Endothelial cell of umbilical vein (primary cell): ENCODE measurements at regions not wholly inside any gene's neighbourhood (a gene's known extent, or its start where the extent isn't known, plus 50 kb on each side); places are given as distances from the start of the nearest gene placed in this dataset.

Experiments used
- BruUV-seq: library from RNA; stranded (reverse); fragments of 400-500 nt; replicated peaks from 2 replicates; lab custom pipeline; 2021; lab: Mats Ljungman, UMichigan
- CTCF ChIA-PET: fragments of 300-600, 350-600 bp; sonication (Branson Sonifier 250); formaldehyde crosslinking; loops from one replicate; lab custom pipeline; 2021; ENCODE audit warnings: antibody characterized with exemption, inconsistent platforms; lab: Charles Lee
- POLR2A ChIA-PET: fragments of 300-600, 350-600 bp; sonication (Branson Sonifier 250); formaldehyde crosslinking; loops from one replicate; lab custom pipeline; 2021; ENCODE audit warnings: antibody characterized with exemption, inconsistent platforms; lab: Charles Lee
- DNase-seq: peaks from one replicate; pipeline ENCODE4 v3.0.0-alpha.2; 2011; ENCODE audit warnings: low read depth, low spot score
- FAIRE-seq: peaks from 2 replicates; lab custom pipeline; 2011; peaks lifted over from hg19 to GRCh38; lab: Jason Lieb, UNC
- H2AFZ ChIP-seq: 2 replicates; pipeline ENCODE4 v1.6.0; 2012; ENCODE audit warnings: low read depth, low read length, control low read depth, inconsistent platforms
- H3K27ac ChIP-seq: 2 replicates; pipeline ENCODE4 v1.5.1; 2011; ENCODE audit warnings: low read depth, mild to moderate bottlenecking, control low read depth, low read length, moderate library complexity; ENCODE audit not compliant: insufficient read depth
- H3K27me3 ChIP-seq, 2 experiments: 2 replicates each; pipeline versions ENCODE4 v1.6.0 to v1.6.1; 2011; ENCODE audit warnings: low read length in 2 of 2, mixed read lengths in 1 of 2; ENCODE audit not compliant: control insufficient read depth in 2 of 2, insufficient read depth in 2 of 2
- H3K36me3 ChIP-seq, 2 experiments: 2 replicates in 1 of 2; 3 replicates in 1 of 2; pipeline ENCODE4 v1.5.1; 2011; ENCODE audit warnings: low read length in 2 of 2, mild to moderate bottlenecking in 1 of 2, moderate library complexity in 1 of 2; ENCODE audit not compliant: control insufficient read depth in 2 of 2, insufficient read depth in 2 of 2; ENCODE audit errors: extremely low read depth in 1 of 2
- H3K4me1 ChIP-seq: 3 replicates; pipeline ENCODE4 v1.5.1; 2011; ENCODE audit warnings: mild to moderate bottlenecking, low read length; ENCODE audit not compliant: control insufficient read depth, insufficient read depth; ENCODE audit errors: extremely low read depth
- H3K4me2 ChIP-seq: 2 replicates; pipeline ENCODE4 v1.6.1; 2011; ENCODE audit warnings: low read length, control low read depth, mixed read lengths; ENCODE audit not compliant: insufficient read depth
- H3K4me3 ChIP-seq, 3 experiments: fragments of 200-600 bp in 1 of 3; sonication (generic), shearing (Covaris generic) in 1 of 3; replicated peaks in 1 of 3; 2 replicates each; pipeline ENCODE4 v1.5.1; 2011 to 2016; ENCODE audit warnings: control low read depth in 3 of 3, low read length in 3 of 3, mild to moderate bottlenecking in 2 of 3, inconsistent platforms in 1 of 3, low read depth in 1 of 3, moderate library complexity in 1 of 3; ENCODE audit not compliant: insufficient read depth in 1 of 3
- H3K79me2 ChIP-seq: 2 replicates; pipeline ENCODE4 v1.6.0; 2012; ENCODE audit warnings: low read length, inconsistent platforms; ENCODE audit not compliant: control insufficient read depth, insufficient read depth
- H3K9ac ChIP-seq: replicated peaks from 2 replicates; pipeline ENCODE3; 2011; ENCODE audit warnings: low read length, control low read depth; ENCODE audit not compliant: insufficient read depth; ENCODE audit errors: extremely low read depth
- H3K9me1 ChIP-seq: replicated peaks from 3 replicates; pipeline ENCODE4 v1.6.0; 2011; ENCODE audit warnings: mild to moderate bottlenecking, low read length; ENCODE audit not compliant: control insufficient read depth, insufficient read depth; ENCODE audit errors: extremely low read depth
- H3K9me3 ChIP-seq: replicated peaks from 2 replicates; pipeline ENCODE4 v1.5.1; 2012; ENCODE audit warnings: low read length, inconsistent platforms; ENCODE audit not compliant: control insufficient read depth, insufficient read depth
- H4K20me1 ChIP-seq: replicated peaks from 2 replicates; pipeline ENCODE3; 2011; ENCODE audit warnings: mild to moderate bottlenecking, low read length; ENCODE audit not compliant: control insufficient read depth, insufficient read depth; ENCODE audit errors: extremely low read depth
- EZH2 ChIP-seq: IDR thresholded peaks from 2 replicates; pipeline ENCODE4 v1.6.1; 2012; ENCODE audit warnings: borderline replicate concordance, low read depth, mild to moderate bottlenecking, moderate library complexity, low read length, inconsistent platforms; ENCODE audit not compliant: severe bottlenecking
- FOS ChIP-seq: IDR thresholded peaks from 2 replicates; pipeline ENCODE4 v1.6.1; 2011; ENCODE audit warnings: mild to moderate bottlenecking, low read length, moderate library complexity, borderline replicate concordance; ENCODE audit not compliant: insufficient read depth
- GATA2 ChIP-seq: IDR thresholded peaks from 2 replicates; pipeline ENCODE4 v1.7.0; 2011; ENCODE audit warnings: low read depth, mild to moderate bottlenecking, moderate library complexity, mixed read lengths, low read length; ENCODE audit not compliant: insufficient read length, insufficient read depth
- JUN ChIP-seq: IDR thresholded peaks from 2 replicates; pipeline ENCODE4 v1.6.1; 2011; ENCODE audit warnings: borderline replicate concordance, low read depth; ENCODE audit not compliant: insufficient read length, insufficient read depth
- MAX ChIP-seq: IDR thresholded peaks from 2 replicates; pipeline ENCODE4 v1.6.1; 2011; ENCODE audit not compliant: insufficient read depth, insufficient read length
- MYC ChIP-seq: IDR thresholded peaks from one replicate; pipeline ENCODE4 v1.6.1; 2011; ENCODE audit warnings: mild to moderate bottlenecking, low read depth, low read length
- POLR2A ChIP-seq: IDR thresholded peaks from 2 replicates; pipeline ENCODE4 v1.6.1; 2012; ENCODE audit warnings: low read depth, mild to moderate bottlenecking, control low read depth, low read length
- POLR2AphosphoS5 ChIP-seq: IDR thresholded peaks from 2 replicates; pipeline ENCODE4 v1.6.1; 2012; ENCODE audit warnings: low read depth, mild to moderate bottlenecking, control low read depth, low read length, moderate library complexity; ENCODE audit not compliant: insufficient read depth
- dilution Hi-C: fragments of 300-500 bp; cut with MboI; formaldehyde crosslinking; loops from one replicate; pipeline ENCODE4 v1.15.0; 2019; ENCODE audit warnings: low sequenced_read_pairs; ENCODE audit not compliant: extremely low pct_ligation_motif_present
- intact Hi-C: fragments of 100-400 bp; cut with micrococcal nuclease; formaldehyde crosslinking; loops from one replicate; pipeline ENCODE4 v1.10.0; 2022
- TF ChIP-seq, protein P1 (sequence below), 2 donors: IDR thresholded peaks; 1 replicate in 1 of 2; 2 replicates in 1 of 2; pipeline ENCODE4 v1.5.1; 2011; ENCODE audit warnings: low read length in 2 of 2, mild to moderate bottlenecking in 2 of 2, moderate library complexity in 2 of 2, control low read depth in 1 of 2, inconsistent platforms in 1 of 2, low read depth in 1 of 2; ENCODE audit not compliant: insufficient read depth in 1 of 2; ENCODE audit errors: extremely low read depth in 1 of 2

DNA sequence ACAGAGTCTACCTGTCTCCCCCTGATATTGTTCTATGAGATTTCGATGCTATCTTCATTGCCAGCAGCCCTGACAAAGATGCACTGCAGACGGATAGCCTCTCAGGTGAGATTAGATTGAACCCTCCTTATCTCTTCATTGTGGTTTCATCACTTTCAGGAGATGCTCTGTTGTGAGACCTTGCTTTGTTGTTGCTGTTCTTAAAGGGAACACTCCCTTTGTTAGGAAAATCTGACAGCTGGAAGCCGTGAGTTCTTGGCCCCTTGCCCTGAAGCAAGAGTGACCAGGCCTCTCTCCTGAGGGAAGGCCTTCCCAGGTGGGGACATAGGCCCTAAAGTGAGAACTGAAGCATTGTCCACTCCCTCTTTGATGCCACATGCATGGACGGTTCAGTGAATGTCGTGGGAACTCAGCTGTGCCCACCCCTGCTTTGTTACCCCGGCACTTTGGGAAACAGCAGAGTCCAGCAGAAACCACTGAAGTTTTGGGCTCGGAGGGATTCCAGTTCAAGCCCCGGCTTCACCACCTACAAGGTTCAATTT is 976.1 kb downstream of the TBC1D22A start:
- no peaks in the 10 kb centered on the region for H3K9me1 ChIP-seq
- no peak overlapping the region for H3K4me2 ChIP-seq
- CTCF ChIA-PET: no interaction called here
- H3K9me3 ChIP-seq: peaks cover 12% of the 10 kb centered on the region
- DNase-seq (no peak), FAIRE-seq (no peak)
- BruUV-seq: no TSS peak
- no peaks in the 10 kb centered on the region for H3K79me2 ChIP-seq
- H2AFZ ChIP-seq: no peak overlapping the region
- no peak overlapping the region for H3K9ac ChIP-seq
- POLR2A ChIA-PET: no interaction called here
- no peaks in the 10 kb centered on the region for H3K36me3 ChIP-seq
- H4K20me1 ChIP-seq: no peaks in the 10 kb centered on the region
- TF ChIP-seq JUN: no peak
- no peak for TF ChIP-seq GATA2
- TF ChIP-seq EZH2: no peak
- TF ChIP-seq POLR2A: no peak
- TF ChIP-seq MYC: no peak
- no peak for TF ChIP-seq POLR2AphosphoS5
- TF ChIP-seq FOS: no peak
- TF ChIP-seq MAX: no peak
- TF ChIP-seq, protein P1, sequence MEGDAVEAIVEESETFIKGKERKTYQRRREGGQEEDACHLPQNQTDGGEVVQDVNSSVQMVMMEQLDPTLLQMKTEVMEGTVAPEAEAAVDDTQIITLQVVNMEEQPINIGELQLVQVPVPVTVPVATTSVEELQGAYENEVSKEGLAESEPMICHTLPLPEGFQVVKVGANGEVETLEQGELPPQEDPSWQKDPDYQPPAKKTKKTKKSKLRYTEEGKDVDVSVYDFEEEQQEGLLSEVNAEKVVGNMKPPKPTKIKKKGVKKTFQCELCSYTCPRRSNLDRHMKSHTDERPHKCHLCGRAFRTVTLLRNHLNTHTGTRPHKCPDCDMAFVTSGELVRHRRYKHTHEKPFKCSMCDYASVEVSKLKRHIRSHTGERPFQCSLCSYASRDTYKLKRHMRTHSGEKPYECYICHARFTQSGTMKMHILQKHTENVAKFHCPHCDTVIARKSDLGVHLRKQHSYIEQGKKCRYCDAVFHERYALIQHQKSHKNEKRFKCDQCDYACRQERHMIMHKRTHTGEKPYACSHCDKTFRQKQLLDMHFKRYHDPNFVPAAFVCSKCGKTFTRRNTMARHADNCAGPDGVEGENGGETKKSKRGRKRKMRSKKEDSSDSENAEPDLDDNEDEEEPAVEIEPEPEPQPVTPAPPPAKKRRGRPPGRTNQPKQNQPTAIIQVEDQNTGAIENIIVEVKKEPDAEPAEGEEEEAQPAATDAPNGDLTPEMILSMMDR (IDR thresholded peaks at IDR 0.05; ENCODE audit: extremely low read depth in 1 of 2, insufficient read depth in 1 of 2, low read depth in 1 of 2, low read length in 2 of 2): no peak
- no peaks in the 10 kb centered on the region for H3K27me3 ChIP-seq
- no peaks in the 10 kb centered on the region for H3K4me1 ChIP-seq
- dilution Hi-C loops (no loop called here), intact Hi-C loops (no loop called here)
- no peak overlapping the region for H3K27ac ChIP-seq
- no peak overlapping the region for H3K4me3 ChIP-seq
